ENCODE measurements at regions not wholly inside any gene's neighbourhood (a gene's known extent, or its start where the extent isn't known, plus 50 kb on each side); places are given as distances from the start of the nearest gene placed in this dataset.

- TF ChIP-seq CHD7 (IDR thresholded peaks at IDR 0.05; ENCODE audit: insufficient replicate concordance, low read length), result no peak
- no peak for TF ChIP-seq ASH2L (IDR thresholded peaks at IDR 0.05; ENCODE audit: low read length)
- TF ChIP-seq CHD1 (IDR thresholded peaks at IDR 0.05; ENCODE audit: low read depth, low read length), result no peak
Observed at GRCh38 chr5:123249446-123249845, 160.4 kb downstream of the PRDM6 start (continued).
